Skin epidermis (tissue), 12 donors: ENCODE measurements at regions not wholly inside any gene's neighbourhood (a gene's known extent, or its start where the extent isn't known, plus 50 kb on each side); places are given as distances from the start of the nearest gene placed in this dataset.
A peak's percentile ranks its signal among the peaks of the same experiment; 100 is the strongest.

Experiments
- H3K27ac ChIP-seq, 21 experiments: fragments of 200-600 bp; sonication (generic) in 11 of 21; one replicate each; pipeline ENCODE4 v1.5.0; 2020; ENCODE audit warnings: mild to moderate bottlenecking in 3 of 21, inconsistent platforms in 2 of 21, moderate library complexity in 2 of 21
- H3K4me3 ChIP-seq, 7 experiments: fragments of 200-600 bp; sonication (generic) in 2 of 7; one replicate each; pipeline ENCODE4 v1.5.0; 2020; ENCODE audit warnings: inconsistent platforms in 2 of 7, mild to moderate bottlenecking in 2 of 7, moderate library complexity in 1 of 7

DNA sequence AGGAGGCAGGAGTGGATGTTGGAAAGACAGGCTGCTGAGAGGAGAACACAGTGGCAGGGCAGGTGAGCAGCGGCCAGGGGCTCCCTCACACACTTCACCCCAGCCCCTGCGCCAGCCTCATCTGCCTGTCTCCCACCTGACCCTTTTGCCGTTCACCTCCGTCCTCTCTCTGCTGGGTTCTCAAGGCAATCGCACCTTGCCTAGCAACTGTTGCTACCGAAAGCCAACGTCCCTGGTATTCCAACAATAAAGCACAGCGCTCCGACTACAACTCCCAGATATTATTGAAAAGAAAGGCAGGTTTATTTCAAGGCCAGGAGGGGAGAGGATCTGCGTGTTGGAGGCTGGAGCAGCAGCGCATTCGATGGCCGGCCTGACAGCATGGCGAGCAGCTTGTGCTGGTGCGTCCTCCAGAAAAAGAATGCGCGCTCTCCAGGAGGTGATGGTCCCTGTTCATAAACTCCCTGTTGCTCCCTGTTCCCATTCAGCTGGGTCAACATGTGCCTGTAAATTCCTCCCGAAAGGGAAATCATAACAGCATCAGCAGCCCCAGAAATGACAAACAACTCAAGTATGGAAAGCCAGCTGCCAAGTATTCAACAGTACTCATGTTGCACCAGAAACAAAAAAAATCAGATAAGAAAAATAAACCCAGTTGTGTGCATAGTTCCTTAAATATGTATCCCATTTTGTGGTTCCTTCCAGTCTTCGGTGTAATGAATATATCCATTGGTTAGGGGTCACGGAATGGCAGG lies 153.0 kb upstream of the DIO3 start:
- Histone ChIP-seq H3K4me3 (no peak overlapping the region), H3K27ac (peak overlapping the region in 6 of 21 experiments; percentile 22 to 72 (median 49))

DNA sequence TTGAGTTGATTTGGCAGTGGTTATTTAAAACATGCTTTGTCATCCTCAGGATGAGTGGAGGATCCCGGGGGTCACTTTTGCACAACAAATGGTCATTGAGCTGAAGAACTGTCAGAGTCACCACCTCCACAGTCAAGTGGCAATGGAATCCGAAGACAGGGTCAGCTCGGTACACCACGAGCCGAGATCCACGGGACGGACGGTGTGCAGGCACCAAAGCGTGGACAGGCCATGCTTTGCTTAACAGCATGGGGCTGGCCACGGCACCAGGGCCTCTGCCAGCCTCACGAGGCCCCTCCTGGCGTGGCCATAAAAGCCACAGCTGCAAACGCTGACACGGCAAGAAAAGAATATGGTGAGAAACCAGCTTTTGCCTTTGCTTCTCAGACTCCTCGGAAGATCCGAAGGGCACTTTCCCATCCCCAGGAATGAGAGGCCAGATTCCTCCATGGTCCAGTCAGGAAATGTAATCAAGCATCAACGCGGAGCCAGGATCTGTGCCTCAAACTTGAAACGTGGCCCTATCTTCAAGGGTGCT lies 152.2 kb upstream of the DIO3 start:
- Histone ChIP-seq H3K27ac (peak overlapping the region in 2 of 21 experiments; percentile 32 to 72), H3K4me3 (no peak overlapping the region)

DNA sequence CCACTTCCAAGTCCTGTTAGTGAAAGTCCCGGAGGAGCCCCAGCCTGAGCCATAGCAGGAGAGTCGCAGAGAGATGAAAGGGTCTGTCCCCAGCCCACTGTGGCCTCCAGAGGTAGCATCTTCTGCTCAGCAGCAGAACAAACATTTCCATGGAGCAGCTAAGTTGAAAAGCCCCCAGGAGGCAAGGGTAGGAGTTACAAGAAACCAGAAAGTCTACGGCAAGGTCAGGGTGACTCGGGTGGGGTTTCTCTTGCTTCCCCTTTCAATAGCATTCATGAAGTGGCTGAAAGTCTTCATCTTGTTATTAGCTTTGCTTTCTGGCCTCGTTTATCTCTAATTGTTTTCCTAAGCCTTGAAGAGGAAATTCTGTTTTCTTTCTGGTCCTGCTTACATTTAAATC lies 151.2 kb upstream of the DIO3 start:
- Histone ChIP-seq H3K4me3 (no peak overlapping the region), H3K27ac (no peak overlapping the region)

DNA sequence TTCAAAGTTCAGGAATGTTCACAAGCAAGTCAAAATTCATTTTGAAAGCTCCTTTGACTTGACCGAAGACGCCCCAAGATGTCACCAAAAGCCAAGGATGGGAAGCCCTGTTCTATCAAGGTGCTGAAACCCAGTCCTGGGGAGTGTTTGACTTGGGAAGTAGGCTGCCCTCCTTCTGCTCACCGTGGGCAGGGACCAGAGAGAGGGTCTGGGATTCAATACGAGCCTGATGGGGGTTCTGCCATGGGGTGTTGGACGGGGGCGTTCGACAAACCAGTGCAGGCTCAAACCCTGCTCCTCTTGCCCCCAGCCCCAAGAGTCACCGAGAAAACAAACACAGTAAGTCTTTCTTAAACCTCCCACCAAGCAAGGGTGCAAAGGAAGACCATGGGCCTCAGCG lies 150.1 kb upstream of the DIO3 start:
- H3K4me3 ChIP-seq = no peak overlapping the region
- H3K27ac ChIP-seq = no peak overlapping the region

DNA sequence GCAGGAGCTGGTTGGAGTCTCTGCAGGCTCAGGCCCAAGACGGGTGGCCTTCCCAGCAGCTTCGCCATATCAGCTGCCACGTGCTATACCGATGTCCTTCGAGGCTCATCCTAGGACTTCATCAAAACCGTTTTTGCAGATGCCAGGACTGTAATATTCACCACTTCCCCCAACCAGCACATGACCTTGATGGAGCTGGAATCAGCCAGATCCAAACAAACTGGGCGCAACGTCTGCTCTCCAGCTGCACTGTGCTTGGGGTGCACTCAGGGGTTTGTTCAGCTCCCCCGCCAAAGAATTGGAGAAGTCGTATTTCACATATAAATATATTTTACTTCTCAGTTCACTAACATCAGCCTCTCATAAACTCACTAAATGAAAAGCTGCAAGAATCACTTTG lies 149.5 kb upstream of the DIO3 start:
- Histone ChIP-seq H3K4me3 (no peak overlapping the region), H3K27ac (no peak overlapping the region)

DNA sequence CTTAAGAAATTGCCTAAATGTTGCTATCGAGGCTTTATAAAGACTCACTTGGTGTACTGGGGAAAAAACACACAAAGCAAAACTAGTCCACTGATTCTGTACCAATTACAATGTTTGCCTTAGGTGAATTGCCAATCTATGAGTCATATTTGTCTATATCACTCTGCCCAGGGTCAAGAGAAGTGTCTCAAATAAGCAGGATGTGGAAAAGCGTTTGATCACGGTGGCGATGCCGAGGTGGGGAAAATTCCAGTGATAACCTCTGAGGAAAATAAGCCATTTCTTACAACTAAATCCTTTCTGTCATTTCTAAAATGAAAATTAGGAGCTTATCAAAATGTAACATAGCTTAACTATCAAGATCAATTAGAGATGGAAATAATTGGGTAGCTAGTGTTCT lies 148.6 kb upstream of the DIO3 start:
- no peak overlapping the region for H3K27ac ChIP-seq
- H3K4me3 ChIP-seq = no peak overlapping the region

DNA sequence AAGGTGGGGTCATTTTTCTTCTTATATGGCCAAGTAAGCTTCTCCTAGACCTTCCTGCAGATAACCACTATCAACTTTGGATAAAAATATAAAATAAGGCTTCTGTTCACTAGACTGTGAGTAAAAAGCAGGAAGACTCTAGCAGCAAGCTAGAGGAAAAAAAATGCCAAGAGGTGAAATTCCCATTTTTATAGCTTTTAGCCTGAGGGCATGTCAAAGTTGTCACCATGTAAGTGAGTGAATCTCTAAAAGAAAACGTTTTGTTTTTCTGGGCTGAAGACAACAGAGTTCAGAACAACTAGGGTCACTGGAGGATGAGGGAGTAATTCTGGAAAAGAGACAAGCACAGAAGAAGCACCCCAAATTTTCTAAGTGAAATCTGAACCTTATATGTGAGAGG lies 143.9 kb upstream of the DIO3 start:
- Histone ChIP-seq H3K4me3 (no peak overlapping the region), H3K27ac (no peak overlapping the region)

DNA sequence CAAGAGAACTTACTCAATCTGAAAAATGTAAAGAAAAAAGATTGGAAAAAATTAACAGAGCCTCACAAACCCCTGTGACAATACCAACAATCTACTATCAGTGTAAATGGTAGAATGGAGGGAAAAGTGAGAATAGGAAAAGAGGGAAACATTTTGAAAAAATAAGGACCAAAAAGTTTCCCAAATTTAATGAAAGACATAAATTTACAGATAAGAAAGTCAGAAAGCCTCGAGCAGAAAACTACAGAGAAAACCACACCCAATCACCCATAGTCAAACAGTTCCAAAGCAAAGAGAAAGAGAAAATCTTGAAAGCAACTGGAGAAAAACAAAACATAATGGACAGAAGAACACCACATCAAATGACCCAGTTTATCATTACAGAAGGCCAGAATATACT lies 142.7 kb upstream of the DIO3 start:
- H3K4me3 ChIP-seq = no peak overlapping the region

DNA sequence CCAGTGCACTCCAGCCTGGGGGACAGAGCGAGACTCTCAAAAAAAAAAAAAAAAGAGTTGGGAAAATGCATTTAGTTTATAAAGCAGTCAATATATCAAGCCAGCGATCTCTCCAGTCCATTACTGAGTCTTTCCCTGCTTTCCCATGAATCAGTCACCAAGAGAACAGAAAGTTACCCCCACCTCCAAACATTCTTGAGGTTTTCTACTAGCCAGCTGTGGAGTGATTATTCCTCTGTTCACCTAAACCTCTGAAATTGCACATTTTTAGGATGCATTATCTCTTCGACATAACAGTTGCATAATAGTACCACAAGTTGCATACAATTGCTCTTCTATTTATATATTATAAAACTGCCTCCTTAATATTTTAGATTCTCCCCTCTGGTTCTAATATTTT lies 134.8 kb upstream of the DIO3 start:
- Histone ChIP-seq H3K4me3 (no peak overlapping the region), H3K27ac (no peak overlapping the region)

More for the DNA sequence above, 142.7 kb upstream of the DIO3 start:
- no peak overlapping the region for H3K27ac ChIP-seq

DNA sequence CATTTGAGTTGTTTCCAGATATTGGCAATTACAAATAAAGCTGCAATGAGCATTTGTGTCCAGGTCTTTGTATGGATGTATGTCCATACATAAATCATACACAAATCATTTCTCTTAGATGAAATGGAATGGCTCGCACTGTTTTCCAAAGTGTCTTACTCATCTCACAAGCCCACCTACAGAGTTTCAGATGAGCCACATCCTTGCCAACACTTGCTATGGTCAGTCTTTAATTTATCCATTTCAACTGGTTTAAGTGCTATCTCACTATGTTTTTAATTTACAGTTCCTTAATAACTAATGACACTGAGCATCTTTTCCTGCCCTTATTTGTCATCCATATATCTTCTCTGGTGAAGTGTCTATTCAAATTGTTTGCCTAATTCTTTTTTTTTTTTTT lies 132.9 kb upstream of the DIO3 start:
- Histone ChIP-seq H3K27ac (no peak overlapping the region), H3K4me3 (no peak overlapping the region)

DNA sequence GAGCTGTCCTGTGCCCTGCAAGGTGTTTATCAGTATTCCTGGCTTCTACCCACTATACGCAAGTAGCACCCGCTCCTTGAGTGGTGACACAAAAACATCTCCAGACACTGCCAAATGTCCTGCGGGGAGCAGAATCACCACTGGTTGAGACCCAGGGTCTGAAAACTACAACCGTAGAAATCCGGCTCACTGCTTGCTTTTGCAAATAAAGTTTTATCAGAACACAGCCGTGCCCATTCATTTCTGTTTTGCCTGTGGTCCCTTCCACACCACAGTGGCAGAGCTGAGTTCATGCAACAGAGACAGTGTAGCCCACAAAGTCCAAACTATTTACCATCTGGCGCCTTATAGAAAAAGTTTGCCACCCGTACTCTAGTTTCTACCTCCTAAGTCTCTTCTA lies 125.7 kb upstream of the DIO3 start:
- no peak overlapping the region for H3K27ac ChIP-seq
- no peak overlapping the region for H3K4me3 ChIP-seq

DNA sequence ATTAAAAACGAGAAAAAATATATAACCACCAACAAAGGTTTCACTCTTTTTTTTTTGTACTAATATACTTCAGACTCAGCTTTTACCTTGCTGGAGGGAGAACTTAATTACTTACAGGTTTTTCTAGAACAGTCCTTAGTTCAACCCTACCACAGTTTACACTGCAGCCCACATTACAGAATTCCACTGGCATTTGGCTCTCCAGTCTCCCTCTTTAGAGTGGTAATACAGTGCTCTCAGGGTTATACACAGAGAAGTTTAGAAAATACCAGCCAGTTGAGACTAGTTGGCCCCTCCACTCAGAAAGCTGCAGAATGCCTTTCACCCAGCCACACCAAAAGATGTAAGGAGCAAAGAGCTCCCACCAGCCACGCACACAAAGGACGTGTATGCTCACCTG lies 122.3 kb upstream of the DIO3 start:
- no peak overlapping the region for H3K27ac ChIP-seq

DNA sequence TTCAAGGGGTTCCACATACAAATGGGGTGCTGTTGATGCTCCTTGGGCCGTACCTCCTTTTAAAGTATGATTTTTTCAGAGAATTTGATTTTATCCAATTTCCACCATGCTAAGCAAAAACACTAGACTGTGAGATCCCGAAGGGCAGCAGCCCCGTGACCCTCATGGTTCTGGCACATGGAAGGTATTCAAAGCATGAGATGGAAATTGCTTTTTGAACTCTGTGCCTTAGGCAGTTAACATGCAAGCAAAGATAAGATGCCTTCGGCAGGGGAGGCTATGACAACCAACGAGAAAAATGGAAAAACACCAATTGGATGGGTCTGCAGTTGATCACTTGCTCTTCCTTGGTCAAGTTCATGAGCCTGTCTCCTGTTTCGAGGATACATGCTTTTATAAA lies 120.8 kb upstream of the DIO3 start:
- Histone ChIP-seq H3K27ac (no peak overlapping the region), H3K4me3 (no peak overlapping the region)

More for the DNA sequence above, 122.3 kb upstream of the DIO3 start:
- H3K4me3 ChIP-seq = no peak overlapping the region

DNA sequence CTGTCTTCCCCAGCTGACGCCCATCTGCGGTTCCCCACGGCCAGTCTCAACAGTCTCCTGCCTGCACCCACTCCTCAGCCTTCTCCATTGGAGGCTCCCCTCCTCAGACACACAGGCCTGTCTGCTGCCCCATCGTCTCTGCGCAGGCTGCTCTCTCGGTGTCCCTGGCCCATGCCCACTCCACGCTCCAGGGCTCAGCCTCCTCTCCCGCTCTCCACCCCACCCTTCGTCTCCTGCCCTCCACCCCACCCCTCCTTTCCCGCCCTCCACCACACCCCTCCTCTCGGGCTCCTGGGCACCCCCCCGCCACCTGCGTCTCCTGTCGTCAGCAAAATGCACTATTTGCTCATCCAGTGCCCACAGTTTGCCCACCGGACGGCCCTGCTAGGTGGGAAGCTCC lies 119.6 kb upstream of the DIO3 start:
- Histone ChIP-seq H3K4me3 (no peak overlapping the region), H3K27ac (no peak overlapping the region)

DNA sequence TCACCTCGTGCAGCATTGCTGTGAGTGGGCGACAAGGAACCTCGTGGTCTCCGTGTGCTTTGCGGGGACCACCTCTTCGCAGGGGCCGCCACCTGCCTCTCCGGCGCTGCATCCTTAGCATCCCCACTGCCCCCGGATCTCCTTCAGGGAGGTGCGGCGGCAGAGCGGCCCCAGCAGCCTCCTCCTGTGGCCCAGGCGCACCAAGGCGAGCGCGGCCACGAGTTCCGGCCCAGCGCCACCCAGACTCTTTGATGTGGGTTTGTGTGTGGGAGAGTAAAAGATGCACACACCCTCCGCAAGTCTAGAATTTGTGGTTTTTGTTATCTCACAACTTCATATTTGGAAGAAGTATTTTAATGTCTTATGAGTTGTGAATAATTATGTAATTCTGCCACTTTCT lies 118.8 kb upstream of the DIO3 start:
- Histone ChIP-seq H3K27ac (no peak overlapping the region), H3K4me3 (no peak overlapping the region)

DNA sequence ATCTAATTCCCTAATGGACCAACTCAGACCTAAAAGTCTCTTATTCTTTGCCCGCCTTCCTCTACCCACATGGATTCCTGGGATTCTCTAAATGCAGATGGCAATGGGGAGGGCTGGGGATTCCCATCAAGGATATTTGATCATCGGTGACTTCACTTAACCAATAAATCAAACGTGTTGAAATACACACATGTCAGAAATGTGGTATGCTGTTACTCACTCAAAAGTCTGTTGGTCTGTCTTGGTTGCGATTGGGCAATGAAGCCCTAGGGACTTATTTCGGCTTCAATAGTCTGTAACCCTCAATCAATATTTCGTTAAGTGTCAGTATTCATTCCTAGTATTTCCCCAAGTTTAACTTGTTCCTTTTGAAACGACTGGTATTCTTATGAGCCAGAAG lies 117.2 kb upstream of the DIO3 start:
- Histone ChIP-seq H3K4me3 (no peak overlapping the region), H3K27ac (no peak overlapping the region)

DNA sequence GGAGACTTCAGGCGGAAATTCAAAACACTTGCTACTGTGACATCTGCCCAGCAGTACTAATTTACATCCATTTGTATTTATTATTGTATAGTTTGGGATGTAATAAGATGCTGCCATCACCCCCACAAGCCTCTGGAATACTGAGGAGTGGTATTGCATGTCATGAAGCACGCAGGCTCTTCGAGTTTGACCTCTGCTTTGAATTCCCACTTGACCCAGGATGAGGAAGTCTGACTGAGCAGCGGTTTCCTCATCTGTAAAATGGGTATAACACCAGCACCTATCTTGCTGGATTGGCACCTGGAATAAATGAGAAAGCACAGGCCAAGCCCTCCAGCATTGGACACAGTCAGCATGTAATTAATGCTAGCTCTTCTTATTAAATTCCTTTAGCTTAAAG lies 116.0 kb upstream of the DIO3 start:
- no peak overlapping the region for H3K27ac ChIP-seq

DNA sequence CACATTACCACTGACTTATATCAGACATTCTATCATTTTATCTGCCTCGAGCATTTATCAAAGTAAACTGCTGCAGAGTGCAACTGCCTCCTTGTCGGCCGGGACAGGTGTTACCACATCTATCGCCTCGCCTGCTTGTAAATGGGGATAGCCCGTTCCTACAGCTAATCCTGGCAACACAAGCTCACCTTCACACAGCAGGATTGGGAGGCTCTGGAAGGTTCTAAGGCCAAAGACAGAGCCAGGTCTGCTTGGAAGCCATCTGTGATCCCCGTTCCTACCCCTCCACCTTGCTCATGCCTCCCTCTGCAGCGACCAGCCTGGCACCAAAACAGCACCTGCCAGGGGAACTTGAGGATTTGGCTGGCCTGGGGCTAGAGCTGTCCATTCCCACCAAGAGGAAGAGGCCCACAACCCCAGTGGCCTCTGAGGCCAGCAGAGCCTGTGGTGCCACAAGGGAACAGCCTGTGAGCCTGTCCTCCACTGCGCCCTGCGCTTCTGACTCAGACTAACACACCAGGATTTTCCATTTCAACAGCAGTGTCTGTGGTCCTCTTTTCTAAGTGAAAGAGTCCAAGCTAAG lies 114.8 kb upstream of the DIO3 start:
- H3K27ac ChIP-seq = no peak overlapping the region
- H3K4me3 ChIP-seq = no peak overlapping the region

More for the DNA sequence above, 116.0 kb upstream of the DIO3 start:
- no peak overlapping the region for H3K4me3 ChIP-seq

DNA sequence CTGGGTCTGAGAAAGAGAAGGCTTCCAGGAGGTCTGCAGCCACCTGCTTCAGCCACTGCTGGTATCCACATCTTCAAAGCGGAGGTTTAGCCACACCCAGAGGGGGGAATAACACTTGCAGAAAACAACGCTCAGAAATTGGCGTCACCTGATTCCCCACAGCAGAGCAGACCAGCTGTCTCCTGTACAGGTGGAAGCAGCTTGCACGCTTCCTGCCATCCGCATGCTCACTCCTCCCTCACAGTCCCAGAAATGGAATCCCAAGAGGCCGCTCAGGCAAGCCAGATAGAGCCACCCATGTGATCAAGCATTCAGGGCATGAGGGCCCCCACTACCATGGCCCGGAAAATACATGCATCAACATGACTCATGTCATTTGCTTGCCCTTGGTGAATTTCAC lies 112.2 kb upstream of the DIO3 start:
- Histone ChIP-seq H3K4me3 (no peak overlapping the region), H3K27ac (no peak overlapping the region)

DNA sequence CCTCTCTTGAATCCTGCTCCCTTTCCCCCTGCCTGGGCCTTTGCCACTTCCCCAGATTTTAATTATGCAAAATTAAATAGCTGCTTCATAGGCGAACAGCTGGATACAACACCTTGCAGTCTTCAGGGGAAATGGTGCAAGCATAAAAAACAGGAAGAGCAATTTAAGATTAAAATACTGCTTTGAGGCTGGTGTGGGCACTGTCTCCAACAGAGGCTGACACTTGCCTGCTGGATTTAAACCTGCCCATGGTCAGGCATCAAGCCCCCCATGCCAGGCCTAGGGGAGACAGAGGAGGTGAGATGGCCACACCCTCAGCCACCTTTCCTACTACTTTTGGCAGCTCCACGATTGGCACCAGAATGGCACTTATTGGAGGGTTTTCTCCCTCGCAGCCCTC lies 110.1 kb upstream of the DIO3 start:
- Histone ChIP-seq H3K4me3 (no peak overlapping the region), H3K27ac (no peak overlapping the region)

DNA sequence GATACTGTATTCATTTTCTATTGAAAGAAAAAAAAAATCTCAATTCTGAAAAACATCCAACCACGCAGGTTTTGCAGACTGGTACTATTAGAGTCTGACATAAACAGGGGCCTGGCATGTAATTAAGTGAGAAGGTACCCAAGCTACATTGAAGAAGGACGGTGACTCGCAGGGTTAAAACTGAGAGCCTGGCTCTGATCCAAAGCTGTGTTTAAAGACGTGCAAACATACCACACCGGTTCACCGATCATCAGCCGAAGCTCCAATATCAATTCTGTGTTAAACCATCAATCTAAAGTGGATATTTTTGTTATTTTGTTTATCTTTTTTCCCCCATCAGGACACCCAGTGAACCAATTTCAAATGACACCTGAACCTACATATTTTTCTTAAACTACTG lies 108.1 kb upstream of the DIO3 start:
- Histone ChIP-seq H3K27ac (no peak overlapping the region), H3K4me3 (no peak overlapping the region)

DNA sequence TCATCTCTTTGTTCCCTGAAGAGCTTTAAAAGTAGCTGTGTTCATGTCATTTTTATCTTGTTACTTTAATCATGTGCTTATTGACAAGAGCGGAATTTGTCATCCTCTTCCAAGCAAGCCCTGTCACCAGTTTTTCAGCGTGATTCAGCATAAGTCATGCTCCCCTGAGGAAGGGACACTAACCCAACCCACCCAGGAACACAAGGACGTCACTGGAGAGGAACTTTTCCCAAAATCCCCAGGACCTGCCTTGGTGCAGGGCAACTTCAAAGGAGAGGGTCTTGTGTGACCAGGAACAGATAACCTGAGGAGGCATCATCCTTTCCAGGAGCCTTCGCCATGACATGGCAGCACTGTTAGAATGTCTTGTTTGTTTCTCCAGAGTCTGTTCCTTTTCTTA lies 107.1 kb upstream of the DIO3 start:
- Histone ChIP-seq H3K4me3 (no peak overlapping the region), H3K27ac (no peak overlapping the region)
